HG02852 (cell line): ENCODE measurements at regions not wholly inside any gene's neighbourhood (a gene's known extent, or its start where the extent isn't known, plus 50 kb on each side); places are given as distances from the start of the nearest gene placed in this dataset.
"Not testable (repeated sequence)": the region's sequence is repeated elsewhere in the genome, so short reads cannot be mapped to it uniquely, and the experiment has no call there.

Source experiments
- ATAC-seq: cut with Tn5 transposase; IDR thresholded peaks from one replicate; pipeline ENCODE4 v1.9.1; 2021; ENCODE audit warnings: mild to moderate bottlenecking, moderate library complexity; ENCODE audit not compliant: unreplicated experiment

- ATAC-seq: no peak
Observed at GRCh38 chr14:27528328-27528727, 930.5 kb upstream of the NOVA1 start.

GRCh38 chr14:27536748-27537147 is 938.9 kb upstream of the NOVA1 start:
- no peak for ATAC-seq

GRCh38 chr14:27546111-27546510 is 948.3 kb upstream of the NOVA1 start:
- no peak for ATAC-seq

- ATAC-seq: no peak
Observed at GRCh38 chr14:27553790-27554189, 956.0 kb upstream of the NOVA1 start.

- no peak for ATAC-seq
Observed at GRCh38 chr14:27557445-27557844, 959.6 kb upstream of the NOVA1 start.

GRCh38 chr14:27559848-27560247 is 962.0 kb upstream of the NOVA1 start:
- ATAC-seq: no peak

GRCh38 chr14:27566843-27567382 is 969.1 kb upstream of the NOVA1 start:
- ATAC-seq: no peak

- no peak for ATAC-seq
Observed at GRCh38 chr14:27573018-27573417, 975.2 kb upstream of the NOVA1 start.

- ATAC-seq: no peak
Observed at GRCh38 chr14:27587103-27587502, 989.3 kb upstream of the NOVA1 start.

- no peak for ATAC-seq
Observed at GRCh38 chr14:27605282-27605681, 1007.4 kb upstream of the NOVA1 start.

- ATAC-seq: no peak
Observed at GRCh38 chr14:27608377-27608776, 1010.5 kb upstream of the NOVA1 start.

- no peak for ATAC-seq
Observed at GRCh38 chr14:27612121-27612520, 1014.3 kb upstream of the NOVA1 start.

GRCh38 chr14:27613102-27613501 is 1015.3 kb upstream of the NOVA1 start:
- ATAC-seq: no peak

- no peak for ATAC-seq
Observed at GRCh38 chr14:27623782-27624181, 1025.9 kb upstream of the NOVA1 start.

- ATAC-seq: no peak
Observed at GRCh38 chr14:27634056-27634970, 1036.5 kb upstream of the NOVA1 start.

GRCh38 chr14:27640688-27641087 is 1042.9 kb upstream of the NOVA1 start:
- not testable (repeated sequence) for ATAC-seq

GRCh38 chr14:27642251-27642866 is 1044.5 kb upstream of the NOVA1 start:
- no peak for ATAC-seq

- no peak for ATAC-seq
Observed at GRCh38 chr14:27660683-27661082, 1062.8 kb upstream of the NOVA1 start.

- no peak for ATAC-seq
Observed at GRCh38 chr14:27668531-27668930, 1070.7 kb upstream of the NOVA1 start.

GRCh38 chr14:27672047-27672446 is 1074.2 kb upstream of the NOVA1 start:
- no peak for ATAC-seq

GRCh38 chr14:27672811-27673737 is 1075.2 kb upstream of the NOVA1 start:
- ATAC-seq: not testable (repeated sequence)
